Stimulated activated naive CD8-positive, alpha-beta T cell treated with anti-CD3 and anti-CD28 coated beads, Interleukin-15, Interleukin-2, amounts not matched to agents 100 U/mL and 50 U/mL, for 24 hours (primary cell): ENCODE measurements at regions not wholly inside any gene's neighbourhood (a gene's known extent, or its start where the extent isn't known, plus 50 kb on each side); places are given as distances from the start of the nearest gene placed in this dataset.
"Not testable (repeated sequence)": the region's sequence is repeated elsewhere in the genome, so short reads cannot be mapped to it uniquely, and the experiment has no call there.

Experiments
- ATAC-seq: fragments of 150-1000 bp; cut with Tn5 transposase; one replicate; pipeline ENCODE4 v1.10.0; 2021
- DNase-seq: peaks from one replicate; pipeline ENCODE4 v3.0.0; 2021

- DNase-seq, result no peak
- ATAC-seq, result no peak
These were observed 216.0 kb downstream of the SNRPN start for GRCh38 chr15:25170781-25171110.

DNA sequence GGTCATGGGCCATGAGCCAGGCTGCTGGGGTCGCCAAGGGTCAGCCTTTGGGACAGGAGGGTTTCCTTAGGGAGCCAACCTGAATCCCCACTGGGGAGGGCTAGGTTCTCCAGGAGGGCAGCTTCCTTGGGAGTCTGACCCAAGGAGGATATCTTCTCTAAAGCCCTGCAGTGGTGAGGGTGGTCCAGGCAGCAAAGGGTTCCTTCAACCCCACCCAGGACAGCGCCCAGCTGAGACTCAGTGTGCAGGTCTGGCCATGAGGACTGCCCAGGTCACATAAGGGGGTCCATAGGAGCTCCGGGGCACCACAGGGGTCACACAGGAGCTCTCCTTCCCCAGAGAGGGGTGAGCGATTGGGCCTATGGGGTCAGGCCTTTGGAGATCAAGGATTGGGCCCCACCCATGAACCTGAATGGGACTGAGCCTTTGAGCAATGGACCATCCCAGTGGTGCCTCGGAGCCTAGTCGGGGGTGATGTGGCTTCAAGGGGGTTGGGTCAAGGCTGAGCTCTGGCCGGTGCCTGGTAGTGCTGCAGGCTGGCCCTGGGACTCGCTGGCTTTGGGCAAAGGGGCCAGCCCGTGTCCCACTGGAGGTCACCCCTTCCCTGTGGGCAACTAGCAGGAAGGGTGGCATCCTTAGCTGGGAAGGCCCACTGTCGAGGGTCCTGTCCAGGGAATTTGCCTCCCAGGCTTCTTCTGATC, 216.5 kb downstream of the SNRPN start:
- DNase-seq, result no peak

DNA sequence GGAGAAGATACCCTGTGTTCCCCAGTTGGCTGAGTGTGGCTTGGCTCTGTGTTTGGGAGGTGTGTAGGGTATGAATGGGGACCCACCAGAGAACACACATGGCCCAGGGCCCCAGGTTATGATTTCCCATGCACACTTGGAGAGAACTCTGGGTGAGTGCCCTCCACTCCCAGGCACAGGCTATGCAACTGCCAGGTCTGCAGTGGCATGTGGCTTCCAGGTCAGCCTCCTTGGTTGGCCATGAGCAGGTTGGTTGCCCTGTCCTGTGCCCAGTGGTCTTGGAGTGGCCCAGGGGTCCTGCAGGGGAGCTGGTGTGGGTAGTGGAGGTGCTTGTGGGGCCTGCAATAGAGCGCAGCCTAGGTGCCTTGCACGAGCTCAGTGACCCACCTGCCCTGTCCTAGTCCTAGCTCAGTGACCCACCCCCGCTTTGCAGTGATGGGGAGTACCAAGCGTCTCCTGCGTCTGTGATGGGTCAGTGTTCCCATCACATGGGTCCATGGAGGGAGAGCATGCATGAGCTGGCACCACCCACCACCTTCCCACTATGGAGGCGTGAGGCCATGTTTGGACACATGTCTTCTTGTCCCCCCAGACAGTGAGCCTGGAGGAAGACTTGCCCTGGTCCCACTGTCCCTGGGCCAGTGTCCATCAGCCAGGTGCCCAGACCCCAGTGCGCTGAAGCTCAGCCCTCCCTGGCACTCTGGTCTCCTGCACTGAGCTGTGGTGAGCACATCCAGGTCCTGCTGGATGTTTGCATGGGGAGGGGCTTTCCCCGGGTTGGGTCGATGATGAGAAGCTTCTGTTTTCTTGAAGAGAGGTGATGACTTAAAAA, 217.3 kb downstream of the SNRPN start:
- DNase-seq (no peak), ATAC-seq (no peak)

More for the DNA sequence above, 216.5 kb downstream of the SNRPN start:
- ATAC-seq, result no peak

DNA sequence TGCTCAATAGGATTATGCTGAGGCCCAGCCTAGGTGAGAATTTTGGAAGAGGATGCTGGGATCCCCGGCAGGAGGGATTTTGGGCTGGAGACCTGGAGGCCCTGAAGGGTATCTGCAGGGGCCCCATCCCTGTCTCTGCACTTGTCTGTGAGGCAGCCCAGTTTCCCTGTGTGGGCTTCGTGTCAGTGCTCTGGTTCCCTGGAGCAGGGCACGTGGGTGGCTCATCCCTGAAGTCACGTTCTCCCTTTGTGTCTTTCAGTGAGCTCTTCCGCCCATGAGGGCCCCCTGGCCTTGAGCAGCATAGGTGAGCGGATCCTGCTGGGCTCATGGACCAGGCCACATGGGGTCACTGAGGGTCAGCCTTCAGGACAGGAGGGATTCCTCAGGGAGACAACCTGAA, 217.9 kb downstream of the SNRPN start:
- DNase-seq (no peak), ATAC-seq (no peak)

DNA sequence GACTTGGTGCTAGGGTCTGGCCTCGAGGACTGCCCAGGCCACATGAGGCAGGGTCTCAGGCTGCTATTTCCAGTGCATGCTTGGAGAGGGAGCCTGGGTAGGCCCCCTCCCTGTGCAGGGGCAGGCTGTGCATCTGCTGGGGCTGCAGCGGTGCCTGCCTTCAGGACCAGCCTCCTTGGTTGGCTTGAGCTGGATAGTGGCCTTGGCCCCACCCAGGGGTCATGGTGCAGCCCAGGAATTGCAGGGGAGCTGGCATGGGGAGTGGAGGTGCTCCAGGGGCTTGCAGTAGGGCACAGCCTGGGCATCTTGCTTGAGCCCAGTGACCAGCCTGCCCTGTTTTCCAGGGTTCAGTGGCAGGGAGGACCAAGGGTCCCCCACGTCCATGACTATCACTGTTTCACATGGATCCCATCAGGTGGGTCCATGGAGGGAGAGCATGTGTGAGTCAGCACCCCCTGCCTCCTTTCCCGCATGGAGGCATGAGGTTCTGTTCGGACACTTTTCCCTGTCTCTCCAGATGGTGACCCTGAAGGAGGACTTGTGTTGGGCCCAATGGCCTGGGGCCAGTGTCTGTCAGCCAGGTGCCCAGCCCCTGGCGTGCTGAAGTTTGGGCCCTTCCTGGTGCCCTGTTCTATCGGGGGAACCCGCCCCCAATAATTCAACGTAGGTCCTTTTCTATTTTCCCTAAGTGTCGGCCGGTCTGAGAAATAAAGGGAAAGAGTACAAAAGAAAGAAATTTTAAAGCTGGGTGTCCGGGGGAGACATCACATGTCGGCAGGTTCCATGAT, 218.6 kb downstream of the SNRPN start:
- DNase-seq (no peak), ATAC-seq (no peak)

- not testable (repeated sequence) for DNase-seq, ATAC-seq
These were observed 219.4 kb downstream of the SNRPN start for GRCh38 chr15:25174149-25174548.

- DNase-seq (no peak), ATAC-seq (no peak)
These were observed 220.4 kb downstream of the SNRPN start for GRCh38 chr15:25175033-25175788.

DNA sequence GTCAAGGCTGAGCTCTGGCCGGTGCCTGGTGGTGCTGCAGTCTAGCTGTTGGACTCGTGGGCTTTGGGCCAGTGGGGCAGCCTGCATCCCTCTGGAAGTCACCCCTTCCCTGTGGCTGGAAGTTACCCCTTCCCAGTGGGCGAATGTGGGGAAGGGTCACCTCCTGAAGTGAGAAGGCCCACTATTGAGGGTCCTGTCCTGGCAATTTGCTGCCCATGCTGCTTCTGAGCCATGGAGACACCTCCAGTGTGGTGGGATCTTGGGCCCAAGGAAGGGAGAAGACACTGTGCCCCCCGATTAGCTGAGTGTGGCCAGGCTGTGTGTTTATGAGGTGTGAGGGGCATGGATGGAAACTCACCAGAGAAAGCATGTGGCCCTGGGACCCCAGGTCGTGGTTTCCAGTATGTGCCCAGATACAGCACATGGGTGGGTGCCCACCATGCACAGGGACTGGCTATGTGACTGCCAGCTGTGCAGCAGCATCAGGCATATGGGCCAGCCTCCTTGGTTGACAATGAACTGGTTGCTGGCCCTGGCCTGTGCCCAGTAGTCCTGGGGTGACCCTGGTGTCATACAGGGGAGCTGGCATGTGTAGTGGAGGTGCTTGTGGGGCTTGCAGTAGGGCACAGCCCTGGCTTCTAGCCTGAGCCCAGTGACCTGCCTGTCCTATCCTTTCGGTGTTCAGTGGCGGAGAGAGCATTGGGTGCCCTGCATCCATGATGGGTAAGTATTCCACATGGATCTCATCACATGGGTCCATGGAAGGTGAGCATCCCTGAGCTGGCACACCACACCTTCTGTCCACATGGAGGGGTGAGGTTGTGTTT, 221.2 kb downstream of the SNRPN start:
- ATAC-seq (no peak), DNase-seq (no peak)

DNA sequence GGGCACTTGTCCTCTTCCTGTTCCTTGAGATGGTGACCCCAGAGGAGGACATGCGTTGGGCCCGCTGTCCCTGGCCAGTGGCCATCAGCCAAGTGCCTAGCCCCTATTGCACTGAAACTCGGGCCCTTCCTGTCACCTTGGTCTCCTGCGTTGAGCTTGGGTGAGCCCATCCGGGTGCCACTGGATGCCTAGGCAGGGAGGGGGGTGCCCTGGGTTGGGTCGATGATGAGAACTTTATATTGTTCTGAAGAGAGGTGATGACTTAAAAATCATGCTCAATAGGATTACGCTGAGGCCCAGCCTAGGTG, 221.8 kb downstream of the SNRPN start:
- DNase-seq (no peak), ATAC-seq (no peak)

DNA sequence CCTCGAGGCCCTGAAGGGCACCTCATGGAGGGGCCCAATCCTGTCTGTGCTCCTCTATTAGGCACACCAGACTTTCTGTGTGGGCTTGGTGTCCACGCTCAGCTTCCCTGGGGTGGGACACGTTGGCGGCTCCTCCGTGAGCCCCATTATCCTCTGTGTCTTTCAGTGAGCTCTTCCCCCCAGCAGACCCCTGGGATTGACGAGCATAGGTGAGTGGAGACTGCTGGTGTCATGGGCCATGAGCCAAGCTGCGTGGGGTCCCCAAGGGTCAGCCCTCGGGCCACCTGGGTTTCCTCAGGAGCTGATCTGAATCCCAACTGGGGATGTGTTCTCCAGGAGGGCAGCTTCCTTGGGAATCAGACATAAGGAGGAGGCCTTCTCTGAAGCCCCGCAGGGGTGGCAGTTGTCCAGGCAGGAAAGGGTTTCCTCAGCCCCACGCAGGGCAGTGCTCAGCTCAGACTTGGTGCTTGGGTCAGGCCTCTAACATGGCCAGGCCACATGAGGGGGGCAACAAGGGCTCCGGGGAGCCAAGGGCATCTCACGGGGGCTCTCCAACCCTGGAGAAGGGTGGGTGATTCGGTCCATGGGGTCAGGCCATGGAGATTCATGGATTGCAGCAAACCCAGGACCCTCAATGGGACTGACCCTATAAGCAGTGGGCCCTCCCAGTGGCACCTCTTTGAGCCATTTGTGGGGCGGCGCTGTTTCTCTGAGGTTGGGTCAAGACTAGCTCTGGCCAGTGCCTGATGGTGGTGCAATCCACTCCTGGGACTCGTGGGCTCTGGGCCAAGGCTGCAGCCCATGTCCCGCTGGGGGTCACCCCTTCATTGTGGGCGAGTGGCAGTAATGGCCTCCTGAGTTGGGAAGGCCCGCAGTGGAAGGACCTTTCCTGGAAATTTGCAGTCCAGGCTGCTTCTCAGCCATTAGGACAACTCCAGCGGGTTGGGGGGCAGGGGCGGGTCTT, 222.5 kb downstream of the SNRPN start:
- no peak for DNase-seq

DNA sequence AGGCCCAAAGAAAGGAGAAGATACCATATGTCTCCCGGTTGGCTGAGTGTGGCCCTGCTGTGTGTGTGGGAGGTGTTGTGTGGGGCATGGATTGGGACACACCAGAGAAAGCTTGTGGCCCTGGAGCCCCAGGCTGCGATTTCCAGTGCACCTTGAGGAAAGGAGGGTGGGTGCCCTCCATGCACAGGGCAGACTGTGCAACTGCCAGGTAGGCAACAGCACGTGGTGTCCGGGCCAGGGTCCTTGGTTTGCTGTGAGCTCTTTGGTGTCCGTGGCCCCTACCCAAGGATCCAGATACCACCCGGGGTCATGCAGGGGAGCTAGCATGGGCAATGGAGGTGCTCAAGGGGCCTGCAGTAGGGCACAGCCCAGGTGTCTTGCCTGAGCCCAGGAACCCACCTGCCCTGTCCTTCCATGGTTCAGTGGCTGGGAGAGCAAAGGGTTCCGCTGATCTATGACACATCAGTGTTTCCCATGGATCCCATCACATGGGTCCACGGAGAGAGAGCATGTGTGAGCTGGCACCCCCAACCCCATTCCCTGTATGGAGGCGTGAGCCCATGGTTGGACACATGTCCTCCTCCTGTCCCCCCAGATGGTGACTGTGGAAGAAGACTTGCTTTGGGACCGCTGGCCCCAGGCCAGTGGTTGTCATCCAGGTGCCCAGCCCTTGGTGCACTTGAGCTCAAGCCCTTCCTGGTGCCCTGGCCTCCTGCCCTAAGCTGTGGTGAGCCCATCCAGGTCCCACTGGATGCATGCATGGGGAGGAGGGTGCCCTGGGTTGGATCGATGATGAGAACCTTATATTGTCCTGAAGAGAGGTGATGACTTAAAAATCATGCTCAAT, 223.4 kb downstream of the SNRPN start:
- no peak for ATAC-seq
- DNase-seq, result no peak

More for the DNA sequence above, 222.5 kb downstream of the SNRPN start:
- ATAC-seq, result no peak

- DNase-seq (no peak), ATAC-seq (no peak)
These were observed 224.3 kb downstream of the SNRPN start for GRCh38 chr15:25178835-25179672.

- no peak for ATAC-seq
- no peak for DNase-seq
These were observed 225.1 kb downstream of the SNRPN start for GRCh38 chr15:25179673-25180511.

- DNase-seq, result no peak
These were observed 226.0 kb downstream of the SNRPN start for GRCh38 chr15:25180606-25181292.

DNA sequence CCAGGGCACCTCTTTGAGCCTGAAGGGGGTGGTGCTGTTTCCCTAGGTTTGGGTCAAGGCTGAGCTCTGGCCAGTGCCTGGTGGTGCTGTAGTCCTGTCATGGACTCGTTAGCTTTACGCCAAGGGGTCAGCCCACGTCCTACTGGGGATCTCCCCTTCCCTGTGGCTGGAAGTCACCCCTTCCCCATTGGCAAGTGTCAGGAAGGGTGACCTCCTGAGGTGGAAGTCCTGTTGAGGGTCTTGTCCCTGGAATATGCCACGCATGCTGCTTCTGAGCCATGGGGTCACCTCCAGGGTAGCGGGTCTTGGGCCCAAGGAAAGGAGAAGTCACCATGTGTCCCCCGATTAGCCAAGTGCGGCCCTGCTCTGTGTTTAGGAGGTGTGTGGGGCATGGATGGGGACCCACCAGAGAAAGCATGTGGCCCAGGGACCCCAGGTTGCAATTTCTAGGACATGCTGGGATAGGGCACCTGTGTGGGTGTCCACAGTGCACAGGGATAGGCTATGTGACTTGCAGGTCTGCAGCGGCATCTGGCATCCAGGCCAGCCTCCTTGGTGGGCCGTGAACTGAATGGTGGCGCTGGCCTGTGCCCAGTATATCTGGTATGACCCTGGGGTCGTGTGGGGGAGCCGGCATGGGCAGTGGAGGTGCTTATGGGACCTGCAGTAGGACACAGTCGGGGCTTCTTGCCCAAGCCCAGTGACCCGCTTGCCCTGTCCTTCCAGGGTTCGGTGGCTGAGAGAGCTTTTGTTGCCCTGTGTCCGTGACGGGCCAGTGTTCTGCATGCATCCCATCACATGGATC, 226.7 kb downstream of the SNRPN start:
- no peak for ATAC-seq
- no peak for DNase-seq

More at GRCh38 chr15:25180606-25181292, 226.0 kb downstream of the SNRPN start:
- ATAC-seq, result no peak

GRCh38 chr15:25182098-25182478, 227.3 kb downstream of the SNRPN start:
- DNase-seq (no peak), ATAC-seq (no peak)
